ENCODE measurements at regions not wholly inside any gene's neighbourhood (a gene's known extent, or its start where the extent isn't known, plus 50 kb on each side); places are given as distances from the start of the nearest gene placed in this dataset.

- H4K20me1 ChIP-seq (replicated peaks; ENCODE audit: control insufficient read depth, extremely low read depth, insufficient read depth, low read length), result no peaks in the 10 kb centered on the region
- DNase-seq (ENCODE audit: low read depth, low spot score) (no peak), FAIRE-seq (no peak)
- H2AFZ ChIP-seq (ENCODE audit: low read depth, low read length), result no peak overlapping the region
- no peaks in the 10 kb centered on the region for H3K79me2 ChIP-seq (ENCODE audit: control insufficient read depth, insufficient read depth, low read length)
- intact Hi-C loops (cut with micrococcal nuclease), result no loop called here
- no peak overlapping the region for H3K9ac ChIP-seq (replicated peaks; ENCODE audit: extremely low read depth, insufficient read depth, low read length)
- no peaks in the 10 kb centered on the region for H3K36me3 ChIP-seq (ENCODE audit: control insufficient read depth in 2 of 2, extremely low read depth in 1 of 2, insufficient read depth in 2 of 2, low read length in 2 of 2)
- H3K4me2 ChIP-seq (ENCODE audit: insufficient read depth, low read length), result no peak overlapping the region
- H3K27ac ChIP-seq (ENCODE audit: insufficient read depth, low read depth, low read length), result no peak overlapping the region
- CTCF ChIA-PET, result no interaction called here
- no peaks in the 10 kb centered on the region for H3K9me1 ChIP-seq (replicated peaks; ENCODE audit: control insufficient read depth, extremely low read depth, insufficient read depth, low read length)
- no peaks in the 10 kb centered on the region for H3K27me3 ChIP-seq (ENCODE audit: control insufficient read depth in 2 of 2, insufficient read depth in 2 of 2, low read length in 2 of 2)
- H3K4me1 ChIP-seq (ENCODE audit: control insufficient read depth, extremely low read depth, insufficient read depth, low read length), result no peaks in the 10 kb centered on the region
- H3K4me3 ChIP-seq (replicated peaks in 1 of 3; ENCODE audit: insufficient read depth in 1 of 3, low read depth in 1 of 3, low read length in 3 of 3), result no peak overlapping the region
- no peaks in the 10 kb centered on the region for H3K9me3 ChIP-seq (replicated peaks; ENCODE audit: control insufficient read depth, insufficient read depth, low read length)
- BruUV-seq (replicated peaks), result no TSS peak
- TF ChIP-seq MYC (IDR thresholded peaks at IDR 0.05; ENCODE audit: low read depth, low read length) (no peak), CTCF (IDR thresholded peaks at IDR 0.05; ENCODE audit: extremely low read depth in 1 of 2, insufficient read depth in 1 of 2, low read depth in 1 of 2, low read length in 2 of 2) (no peak), JUN (IDR thresholded peaks at IDR 0.05; ENCODE audit: borderline replicate concordance, insufficient read depth, insufficient read length, low read depth) (no peak), EZH2 (IDR thresholded peaks at IDR 0.05; ENCODE audit: borderline replicate concordance, low read depth, low read length, severe bottlenecking) (no peak), POLR2AphosphoS5 (IDR thresholded peaks at IDR 0.05; ENCODE audit: insufficient read depth, low read depth, low read length) (no peak)
- POLR2A ChIA-PET, result no interaction called here
- dilution Hi-C loops (cut with MboI; ENCODE audit: extremely low pct_ligation_motif_present, low sequenced_read_pairs), result no loop called here
Observed at GRCh38 chr5:167283691-167284090, 1007.8 kb upstream of the WWC1 start.

GRCh38 chr5:167284222-167284890 is 1007.1 kb upstream of the WWC1 start:
- ChIA-PET CTCF (no interaction called here), POLR2A (no interaction called here)
- dilution Hi-C loops (cut with MboI; ENCODE audit: extremely low pct_ligation_motif_present, low sequenced_read_pairs) (no loop called here), intact Hi-C loops (cut with micrococcal nuclease) (no loop called here)
- DNase-seq (ENCODE audit: low read depth, low spot score), result no peak
- no peaks in the 10 kb centered on the region for H3K36me3 ChIP-seq (ENCODE audit: control insufficient read depth in 2 of 2, extremely low read depth in 1 of 2, insufficient read depth in 2 of 2, low read length in 2 of 2)
- no peak overlapping the region for H3K9ac ChIP-seq (replicated peaks; ENCODE audit: extremely low read depth, insufficient read depth, low read length)
- no peaks in the 10 kb centered on the region for H3K9me1 ChIP-seq (replicated peaks; ENCODE audit: control insufficient read depth, extremely low read depth, insufficient read depth, low read length)
- no peaks in the 10 kb centered on the region for H3K27me3 ChIP-seq (ENCODE audit: control insufficient read depth in 2 of 2, insufficient read depth in 2 of 2, low read length in 2 of 2)
- TF ChIP-seq MAX (IDR thresholded peaks at IDR 0.05; ENCODE audit: insufficient read depth, insufficient read length) (no peak), GATA2 (IDR thresholded peaks at IDR 0.05; ENCODE audit: insufficient read depth, insufficient read length, low read depth, low read length) (no peak), POLR2AphosphoS5 (IDR thresholded peaks at IDR 0.05; ENCODE audit: insufficient read depth, low read depth, low read length) (no peak), FOS (IDR thresholded peaks at IDR 0.05; ENCODE audit: borderline replicate concordance, insufficient read depth, low read length) (no peak), POLR2A (IDR thresholded peaks at IDR 0.05; ENCODE audit: low read depth, low read length) (no peak), MYC (IDR thresholded peaks at IDR 0.05; ENCODE audit: low read depth, low read length) (no peak), JUN (IDR thresholded peaks at IDR 0.05; ENCODE audit: borderline replicate concordance, insufficient read depth, insufficient read length, low read depth) (no peak)
- H3K4me2 ChIP-seq (ENCODE audit: insufficient read depth, low read length), result no peak overlapping the region
- no peaks in the 10 kb centered on the region for H4K20me1 ChIP-seq (replicated peaks; ENCODE audit: control insufficient read depth, extremely low read depth, insufficient read depth, low read length)
- H3K9me3 ChIP-seq (replicated peaks; ENCODE audit: control insufficient read depth, insufficient read depth, low read length), result no peaks in the 10 kb centered on the region
- no peaks in the 10 kb centered on the region for H3K4me1 ChIP-seq (ENCODE audit: control insufficient read depth, extremely low read depth, insufficient read depth, low read length)
- H3K79me2 ChIP-seq (ENCODE audit: control insufficient read depth, insufficient read depth, low read length), result no peaks in the 10 kb centered on the region
- H3K4me3 ChIP-seq (replicated peaks in 1 of 3; ENCODE audit: insufficient read depth in 1 of 3, low read depth in 1 of 3, low read length in 3 of 3), result no peak overlapping the region
- H3K27ac ChIP-seq (ENCODE audit: insufficient read depth, low read depth, low read length), result no peak overlapping the region
- no peak overlapping the region for H2AFZ ChIP-seq (ENCODE audit: low read depth, low read length)
- FAIRE-seq, result no peak
- BruUV-seq (replicated peaks), result no TSS peak

Measured in endothelial cell of umbilical vein (primary cell).